Ishikawa (cell line): ENCODE measurements at regions not wholly inside any gene's neighbourhood (a gene's known extent, or its start where the extent isn't known, plus 50 kb on each side); places are given as distances from the start of the nearest gene placed in this dataset.

Source experiments
- EP300 ChIP-seq: IDR thresholded peaks from 2 replicates; pipeline ENCODE4 v1.6.1; 2012; ENCODE audit warnings: borderline replicate concordance
- TAF1 ChIP-seq: IDR thresholded peaks from 2 replicates; pipeline ENCODE4 v1.6.1; 2012; ENCODE audit warnings: low read depth, mild to moderate bottlenecking

GRCh38 chr1:182235952-182236650 lies 155.5 kb downstream of the GLUL start:
- no peak for TF ChIP-seq EP300
- no peak for TF ChIP-seq TAF1
